Endodermal cell (in vitro differentiated cells): ENCODE measurements at regions not wholly inside any gene's neighbourhood (a gene's known extent, or its start where the extent isn't known, plus 50 kb on each side); places are given as distances from the start of the nearest gene placed in this dataset.

Experiments
- DNase-seq: peaks from one replicate; pipeline ENCODE4 v3.0.0-alpha.2; 2017
- H3K27ac ChIP-seq: 2 replicates; pipeline ENCODE4 v1.5.1; 2013; ENCODE audit warnings: mild to moderate bottlenecking, low read depth, low read length, moderate library complexity
- H3K27me3 ChIP-seq: 2 replicates; pipeline ENCODE4 v1.6.1; 2013; ENCODE audit warnings: mild to moderate bottlenecking, low read length, moderate library complexity; ENCODE audit not compliant: insufficient read depth, control insufficient read depth, poor library complexity, severe bottlenecking
- H3K36me3 ChIP-seq: 2 replicates; pipeline ENCODE4 v1.7.0; 2013; ENCODE audit warnings: mild to moderate bottlenecking, low read length, moderate library complexity; ENCODE audit not compliant: control insufficient read depth, insufficient read depth
- H3K4me1 ChIP-seq: one replicate; pipeline ENCODE4 v1.7.0; 2013; ENCODE audit warnings: low read length; ENCODE audit not compliant: control insufficient read depth, insufficient read depth
- H3K4me3 ChIP-seq: 2 replicates; pipeline ENCODE4 v1.5.1; 2013; ENCODE audit warnings: mild to moderate bottlenecking, low read length, moderate library complexity
- H3K9ac ChIP-seq: 2 replicates; pipeline ENCODE4 v1.6.1; 2013; ENCODE audit warnings: mild to moderate bottlenecking, low read length, moderate library complexity; ENCODE audit not compliant: poor library complexity, severe bottlenecking; ENCODE audit errors: extremely low read depth
- H3K9me3 ChIP-seq: 2 replicates; pipeline ENCODE4 v1.6.1; 2013; ENCODE audit warnings: mild to moderate bottlenecking, low read length, moderate library complexity; ENCODE audit not compliant: control insufficient read depth
- H3K27ac Mint-ChIP-seq: 2 replicates; pipeline ENCODE4 v1.8.0; 2020; ENCODE audit warnings: mixed read lengths
- H3K27me3 Mint-ChIP-seq: 2 replicates; pipeline ENCODE4 v1.8.0; 2021; ENCODE audit warnings: mild to moderate bottlenecking, mixed read lengths; ENCODE audit not compliant: insufficient read depth
- H3K36me3 Mint-ChIP-seq: 2 replicates; pipeline ENCODE4 v1.8.0; 2020; ENCODE audit warnings: low read depth, mixed read lengths
- H3K4me1 Mint-ChIP-seq: 2 replicates; pipeline ENCODE4 v1.8.0; 2020; ENCODE audit warnings: mixed read lengths
- H3K4me3 Mint-ChIP-seq: 2 replicates; pipeline ENCODE4 v1.8.0; 2020; ENCODE audit warnings: mild to moderate bottlenecking, moderate library complexity, mixed read lengths
- H3K9me3 Mint-ChIP-seq: 2 replicates; pipeline ENCODE4 v1.8.0; 2020; ENCODE audit warnings: mild to moderate bottlenecking, mixed read lengths
- CTCF ChIP-seq: fragments of 200-600 bp; sonication (generic); conservative IDR thresholded peaks from 2 replicates; pipeline ENCODE4 v1.5.0; 2021; ENCODE audit warnings: antibody characterized with exemption, mild to moderate bottlenecking
- WGBS, 2 experiments: methylation state at CpG; one replicate each; pipeline versions ENCODE4 v1.1.5 to v1.1.7; 2013; ENCODE audit warnings: missing lambda C conversion rate in 2 of 2, mixed read lengths in 1 of 2; ENCODE audit not compliant: insufficient coverage in 1 of 2, insufficient read length in 1 of 2; 5-methylcytosine and 5-hydroxymethylcytosine counted together

- peak overlapping the region; percentile 24 for H3K27ac Mint-ChIP-seq
- Histone ChIP-seq H3K9me3 (no peaks in the 10 kb centered on the region), H3K4me1 (no peaks in the 10 kb centered on the region), H3K27me3 (no peaks in the 10 kb centered on the region), H3K9ac (no peak overlapping the region), H3K27ac (no peak overlapping the region), H3K4me3 (no peak overlapping the region), H3K36me3 (no peaks in the 10 kb centered on the region)
- H3K27me3 Mint-ChIP-seq = peaks cover 2% of the 10 kb centered on the region
- no peak overlapping the region for H3K4me3 Mint-ChIP-seq
- no peaks in the 10 kb centered on the region for H3K9me3 Mint-ChIP-seq
- no peaks in the 10 kb centered on the region for H3K36me3 Mint-ChIP-seq
- no peak for DNase-seq
- WGBS, 2 experiments = 89 to 97% methylated on average over 7 to 23 of the region's 23 CpGs
- no peaks in the 10 kb centered on the region for H3K4me1 Mint-ChIP-seq
- TF ChIP-seq CTCF = no peak
These were observed 186.9 kb downstream of the ENGASE start for GRCh38 chr17:79261355-79262072.

DNA sequence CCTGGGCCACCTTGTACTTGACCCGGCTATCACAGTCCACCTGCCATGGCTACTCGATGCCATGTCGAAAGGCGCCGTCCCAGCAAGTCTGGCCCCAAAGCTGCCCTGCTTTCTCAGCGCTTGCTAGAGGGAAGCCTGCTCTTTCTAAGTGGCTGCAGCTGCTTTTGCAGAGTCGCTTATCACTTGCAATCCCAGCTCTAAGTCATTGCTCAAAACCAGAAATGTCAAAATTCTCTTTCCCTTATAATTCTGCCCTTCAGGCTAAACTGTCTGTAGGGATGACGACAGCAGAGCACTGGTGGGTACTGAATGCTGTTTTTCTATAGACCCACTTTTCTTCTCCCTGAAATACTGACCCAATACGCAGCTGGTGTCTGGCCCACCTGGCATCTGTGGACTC is 184.2 kb downstream of the ENGASE start:
- Histone ChIP-seq H3K27me3 (no peaks in the 10 kb centered on the region), H3K4me3 (no peak overlapping the region), H3K4me1 (no peaks in the 10 kb centered on the region), H3K9me3 (no peaks in the 10 kb centered on the region), H3K27ac (no peak overlapping the region), H3K36me3 (no peaks in the 10 kb centered on the region), H3K9ac (no peak overlapping the region)
- no peaks in the 10 kb centered on the region for H3K4me1 Mint-ChIP-seq
- no peaks in the 10 kb centered on the region for H3K36me3 Mint-ChIP-seq
- no peak overlapping the region for H3K27ac Mint-ChIP-seq
- no peak for DNase-seq
- no peak overlapping the region for H3K4me3 Mint-ChIP-seq
- no peak for TF ChIP-seq CTCF
- 93 to 96% methylated on average over 8 to 9 of the region's 9 CpGs for WGBS, 2 experiments
- H3K9me3 Mint-ChIP-seq = no peaks in the 10 kb centered on the region
- H3K27me3 Mint-ChIP-seq = no peaks in the 10 kb centered on the region

DNA sequence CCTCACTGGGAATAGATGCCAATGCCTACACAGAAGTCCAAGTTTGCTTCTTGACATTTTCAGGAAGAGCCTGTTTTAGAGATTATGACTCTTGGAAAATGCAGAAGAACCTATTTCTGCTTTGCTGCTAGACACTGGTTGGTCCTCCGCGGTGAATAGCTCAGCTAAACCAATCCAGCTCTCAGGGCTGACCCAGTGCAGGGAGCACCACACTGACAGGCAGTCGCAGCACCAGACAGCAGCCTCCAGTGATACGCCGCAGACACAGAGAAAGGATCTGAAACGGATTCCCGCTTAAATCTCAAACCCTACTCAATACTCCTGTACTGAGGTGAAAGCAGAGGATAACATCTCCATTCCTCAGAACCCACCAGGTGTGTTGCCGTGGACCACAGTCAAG is 183.4 kb downstream of the ENGASE start:
- Histone ChIP-seq H3K36me3 (no peaks in the 10 kb centered on the region), H3K27me3 (no peaks in the 10 kb centered on the region), H3K27ac (no peak overlapping the region), H3K9me3 (no peaks in the 10 kb centered on the region), H3K9ac (no peak overlapping the region), H3K4me3 (no peak overlapping the region), H3K4me1 (no peaks in the 10 kb centered on the region)
- WGBS, 2 experiments = 91 to 94% methylated on average over 8 of the region's 8 CpGs
- Mint-ChIP-seq H3K27me3 (no peaks in the 10 kb centered on the region), H3K27ac (no peak overlapping the region), H3K36me3 (no peaks in the 10 kb centered on the region), H3K4me1 (no peaks in the 10 kb centered on the region), H3K4me3 (no peak overlapping the region), H3K9me3 (no peaks in the 10 kb centered on the region)
- TF ChIP-seq CTCF = no peak
- DNase-seq = no peak
